HG03460 (cell line): ENCODE measurements at regions not wholly inside any gene's neighbourhood (a gene's known extent, or its start where the extent isn't known, plus 50 kb on each side); places are given as distances from the start of the nearest gene placed in this dataset.

Source experiments
- ATAC-seq: cut with Tn5 transposase; IDR thresholded peaks from one replicate; pipeline ENCODE4 v1.9.1; 2021; ENCODE audit not compliant: unreplicated experiment

- no peak for ATAC-seq
Observed at GRCh38 chr15:97837896-97838295, 122.6 kb upstream of the ARRDC4 start.

- no peak for ATAC-seq
Observed at GRCh38 chr15:97838606-97839210, 121.8 kb upstream of the ARRDC4 start.

GRCh38 chr15:97840501-97840900 is 120.0 kb upstream of the ARRDC4 start:
- ATAC-seq: no peak

GRCh38 chr15:97841558-97841957 is 118.9 kb upstream of the ARRDC4 start:
- ATAC-seq: no peak

- no peak for ATAC-seq
Observed at GRCh38 chr15:97849183-97849582, 111.3 kb upstream of the ARRDC4 start.

GRCh38 chr15:97858296-97858695 is 102.2 kb upstream of the ARRDC4 start:
- ATAC-seq: no peak

GRCh38 chr15:97861529-97862260 is 98.8 kb upstream of the ARRDC4 start:
- no peak for ATAC-seq

- ATAC-seq: no peak
Observed at GRCh38 chr15:97866959-97867358, 93.5 kb upstream of the ARRDC4 start.

GRCh38 chr15:97867870-97868269 is 92.6 kb upstream of the ARRDC4 start:
- no peak for ATAC-seq

- ATAC-seq: no peak
Observed at GRCh38 chr15:97868981-97869380, 91.5 kb upstream of the ARRDC4 start.

GRCh38 chr15:97870771-97871170 is 89.7 kb upstream of the ARRDC4 start:
- ATAC-seq: no peak

- no peak for ATAC-seq
Observed at GRCh38 chr15:97874139-97874538, 86.4 kb upstream of the ARRDC4 start.

GRCh38 chr15:97875025-97875512 is 85.4 kb upstream of the ARRDC4 start:
- no peak for ATAC-seq

GRCh38 chr15:97875513-97876280 is 84.8 kb upstream of the ARRDC4 start:
- ATAC-seq: no peak

- ATAC-seq: no peak
Observed at GRCh38 chr15:97876281-97876675, 84.2 kb upstream of the ARRDC4 start.

- ATAC-seq: no peak
Observed at GRCh38 chr15:97881346-97881965, 79.0 kb upstream of the ARRDC4 start.

GRCh38 chr15:97884513-97885131 is 75.9 kb upstream of the ARRDC4 start:
- no peak for ATAC-seq

GRCh38 chr15:97890307-97890706 is 70.2 kb upstream of the ARRDC4 start:
- ATAC-seq: no peak

- ATAC-seq: no peak
Observed at GRCh38 chr15:97892167-97892938, 68.2 kb upstream of the ARRDC4 start.

- ATAC-seq: no peak
Observed at GRCh38 chr15:97893967-97894366, 66.5 kb upstream of the ARRDC4 start.
